ENCODE measurements at regions not wholly inside any gene's neighbourhood (a gene's known extent, or its start where the extent isn't known, plus 50 kb on each side); places are given as distances from the start of the nearest gene placed in this dataset.

- no peak for DNase-seq (ENCODE audit: extremely low read depth, low read depth)
- TF ChIP-seq CTCF (IDR thresholded peaks at IDR 0.05; ENCODE audit: low read depth, low read length, missing control alignments), result no peak
- H3K4me3 ChIP-seq (replicated peaks; ENCODE audit: low read depth, low read length), result no peak overlapping the region
Observed at GRCh38 chr6:170461111-170461510, 92.0 kb downstream of the PSMB1 start.

- H3K4me3 ChIP-seq (replicated peaks; ENCODE audit: low read depth, low read length), result no peak overlapping the region
- DNase-seq (ENCODE audit: extremely low read depth, low read depth), result no peak
- no peak for TF ChIP-seq CTCF (IDR thresholded peaks at IDR 0.05; ENCODE audit: low read depth, low read length, missing control alignments)
Observed at GRCh38 chr6:170460641-170461040, 92.5 kb downstream of the PSMB1 start.

- no peak for TF ChIP-seq CTCF (IDR thresholded peaks at IDR 0.05; ENCODE audit: low read depth, low read length, missing control alignments)
- no peak overlapping the region for H3K4me3 ChIP-seq (replicated peaks; ENCODE audit: low read depth, low read length)
- DNase-seq (ENCODE audit: extremely low read depth, low read depth), result no peak
Observed at GRCh38 chr6:170459451-170459850, 93.7 kb downstream of the PSMB1 start.

- no peak for TF ChIP-seq CTCF (IDR thresholded peaks at IDR 0.05; ENCODE audit: low read depth, low read length, missing control alignments)
- DNase-seq (ENCODE audit: extremely low read depth, low read depth), result no peak
- no peak overlapping the region for H3K4me3 ChIP-seq (replicated peaks; ENCODE audit: low read depth, low read length)
Observed at GRCh38 chr6:170456886-170457698, 96.0 kb downstream of the PSMB1 start.
